Retinal pigment epithelial cell (primary cell): ENCODE measurements at regions not wholly inside any gene's neighbourhood (a gene's known extent, or its start where the extent isn't known, plus 50 kb on each side); places are given as distances from the start of the nearest gene placed in this dataset.
A peak's percentile ranks its signal among the peaks of the same experiment; 100 is the strongest.

Experiments used
- DNase-seq: peaks from one replicate; pipeline ENCODE4 v3.0.0-alpha.2; 2010; ENCODE audit warnings: low read depth
- H3K4me3 ChIP-seq: 2 replicates; pipeline ENCODE4 v1.5.1; 2011; ENCODE audit warnings: mild to moderate bottlenecking, low read length, control low read depth, moderate library complexity
- CTCF ChIP-seq: conservative IDR thresholded peaks from 2 replicates; pipeline ENCODE4 v1.5.1; 2011; ENCODE audit warnings: low read depth, low read length, control low read depth, inconsistent platforms

GRCh38 chr4:126715681-126716080 is 917.1 kb upstream of the INTU start:
- no peak for TF ChIP-seq CTCF
- no peak overlapping the region for H3K4me3 ChIP-seq
- no peak for DNase-seq

GRCh38 chr4:126718136-126718535 is 914.6 kb upstream of the INTU start:
- H3K4me3 ChIP-seq, result no peak overlapping the region
- peak; percentile 56 for DNase-seq
- TF ChIP-seq CTCF, result no peak

DNA sequence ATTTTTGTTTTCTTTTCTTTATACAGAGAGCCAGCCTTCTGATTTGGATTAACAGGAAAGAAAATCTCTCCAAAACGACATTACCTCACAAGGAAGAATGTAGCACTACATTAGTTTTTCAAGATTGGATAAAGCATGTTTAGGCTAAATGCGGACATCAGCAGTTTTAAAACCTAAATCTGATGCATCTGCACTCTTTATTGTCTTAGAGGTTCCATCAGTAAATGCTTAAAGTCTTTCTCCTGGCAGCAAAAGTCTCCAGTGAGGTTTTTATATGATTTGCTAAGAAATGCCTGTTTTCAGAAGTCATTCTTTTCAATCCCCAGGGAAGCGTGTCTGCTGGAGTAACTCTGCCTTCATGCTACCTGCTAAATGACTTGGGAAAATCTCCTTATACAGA is 912.9 kb upstream of the INTU start:
- DNase-seq, result no peak
- H3K4me3 ChIP-seq, result no peak overlapping the region
- no peak for TF ChIP-seq CTCF

GRCh38 chr4:126725906-126726305 is 906.9 kb upstream of the INTU start:
- DNase-seq, result no peak
- H3K4me3 ChIP-seq, result no peak overlapping the region
- no peak for TF ChIP-seq CTCF

- H3K4me3 ChIP-seq, result no peak overlapping the region
- no peak for DNase-seq
- TF ChIP-seq CTCF, result no peak
Observed at GRCh38 chr4:126727461-126727860, 905.3 kb upstream of the INTU start.

DNA sequence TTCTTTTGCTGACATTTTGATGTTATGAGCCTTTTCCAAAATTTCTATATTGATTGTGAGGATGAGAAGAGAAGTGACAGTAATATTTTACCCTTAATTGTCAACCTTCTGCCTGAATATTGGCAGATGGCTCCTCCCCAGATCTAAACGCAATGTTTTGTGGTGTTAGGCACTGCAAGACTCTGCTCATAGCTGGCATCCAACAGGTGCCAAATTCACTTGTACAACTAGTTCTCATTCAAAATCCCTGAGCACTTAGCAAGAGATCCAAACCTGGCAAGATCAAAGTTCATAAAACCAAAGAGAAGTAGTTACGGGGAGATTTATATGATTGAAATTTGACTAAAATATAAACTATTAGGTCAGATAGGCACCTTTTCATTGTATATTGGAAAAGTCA is 901.7 kb upstream of the INTU start:
- TF ChIP-seq CTCF, result no peak
- no peak overlapping the region for H3K4me3 ChIP-seq
- DNase-seq, result no peak

DNA sequence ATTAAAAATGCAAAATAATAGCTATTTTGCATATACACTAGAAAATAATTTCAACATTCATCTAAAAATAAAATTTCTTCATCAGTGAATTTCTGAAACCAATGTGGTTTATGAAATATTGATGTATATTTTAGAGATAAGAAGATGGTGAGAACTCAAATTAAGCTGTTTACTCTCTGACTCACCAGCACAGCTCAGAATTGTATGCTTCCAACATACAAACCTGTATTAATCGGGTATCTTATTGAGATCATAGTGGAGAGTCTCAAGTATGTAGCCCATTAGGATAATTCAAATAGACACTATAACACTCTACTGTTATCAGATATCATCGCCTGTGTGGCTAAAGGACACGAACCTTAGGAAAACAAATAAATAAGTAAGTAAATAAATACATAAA is 899.5 kb upstream of the INTU start:
- no peak for DNase-seq
- no peak for TF ChIP-seq CTCF
- no peak overlapping the region for H3K4me3 ChIP-seq
